Thyroid gland (tissue), 4 donors: ENCODE measurements at regions not wholly inside any gene's neighbourhood (a gene's known extent, or its start where the extent isn't known, plus 50 kb on each side); places are given as distances from the start of the nearest gene placed in this dataset.

Experiments used
- POLR2A ChIP-seq, 2 donors: fragments of 450-650 bp; IDR thresholded peaks; one replicate each; pipeline ENCODE4 v1.6.1; 2017; ENCODE audit warnings: antibody characterized with exemption in 2 of 2, mild to moderate bottlenecking in 2 of 2, moderate library complexity in 1 of 2
- TF ChIP-seq, protein P1 (sequence below), 6 experiments: fragments of 200-600 bp in 3 of 6; fragments of 450-650 bp in 3 of 6; sonication (generic) in 3 of 6; IDR thresholded peaks; one replicate each; pipeline ENCODE4 v1.5.1; 2016 to 2019; ENCODE audit warnings: antibody characterized with exemption in 6 of 6, mild to moderate bottlenecking in 2 of 6, inconsistent platforms in 1 of 6, moderate library complexity in 1 of 6

DNA sequence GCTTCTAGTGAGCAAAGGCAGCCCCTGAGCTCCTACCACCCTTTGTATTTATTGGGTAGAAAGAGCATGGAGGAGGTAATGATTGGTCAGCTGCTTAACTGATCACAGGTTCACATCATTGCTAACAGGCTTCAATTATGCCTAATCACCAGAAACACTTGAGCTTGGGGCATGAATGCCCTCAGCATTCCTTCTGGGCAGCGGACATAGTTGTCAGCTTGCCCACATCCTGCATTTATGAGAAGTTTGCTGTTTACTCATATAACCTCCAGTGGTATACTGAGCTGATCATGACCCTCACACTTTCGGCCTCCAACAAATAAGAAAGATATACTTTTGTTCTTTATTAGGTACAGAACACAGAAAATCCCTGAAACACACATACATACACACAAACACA is 140.3 kb upstream of the ODAD2 start:
- TF ChIP-seq, protein P1, sequence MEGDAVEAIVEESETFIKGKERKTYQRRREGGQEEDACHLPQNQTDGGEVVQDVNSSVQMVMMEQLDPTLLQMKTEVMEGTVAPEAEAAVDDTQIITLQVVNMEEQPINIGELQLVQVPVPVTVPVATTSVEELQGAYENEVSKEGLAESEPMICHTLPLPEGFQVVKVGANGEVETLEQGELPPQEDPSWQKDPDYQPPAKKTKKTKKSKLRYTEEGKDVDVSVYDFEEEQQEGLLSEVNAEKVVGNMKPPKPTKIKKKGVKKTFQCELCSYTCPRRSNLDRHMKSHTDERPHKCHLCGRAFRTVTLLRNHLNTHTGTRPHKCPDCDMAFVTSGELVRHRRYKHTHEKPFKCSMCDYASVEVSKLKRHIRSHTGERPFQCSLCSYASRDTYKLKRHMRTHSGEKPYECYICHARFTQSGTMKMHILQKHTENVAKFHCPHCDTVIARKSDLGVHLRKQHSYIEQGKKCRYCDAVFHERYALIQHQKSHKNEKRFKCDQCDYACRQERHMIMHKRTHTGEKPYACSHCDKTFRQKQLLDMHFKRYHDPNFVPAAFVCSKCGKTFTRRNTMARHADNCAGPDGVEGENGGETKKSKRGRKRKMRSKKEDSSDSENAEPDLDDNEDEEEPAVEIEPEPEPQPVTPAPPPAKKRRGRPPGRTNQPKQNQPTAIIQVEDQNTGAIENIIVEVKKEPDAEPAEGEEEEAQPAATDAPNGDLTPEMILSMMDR (IDR thresholded peaks at IDR 0.05), result no peak
- no peak for TF ChIP-seq POLR2A (IDR thresholded peaks at IDR 0.05)
